GM19372 (cell line): ENCODE measurements at regions not wholly inside any gene's neighbourhood (a gene's known extent, or its start where the extent isn't known, plus 50 kb on each side); places are given as distances from the start of the nearest gene placed in this dataset.
"Not testable (repeated sequence)": the region's sequence is repeated elsewhere in the genome, so short reads cannot be mapped to it uniquely, and the experiment has no call there.

ENCODE experiments used
- ATAC-seq: cut with Tn5 transposase; IDR thresholded peaks from one replicate; pipeline ENCODE4 v1.9.1; 2021; ENCODE audit warnings: mild to moderate bottlenecking, low read depth, moderate library complexity; ENCODE audit not compliant: unreplicated experiment

DNA sequence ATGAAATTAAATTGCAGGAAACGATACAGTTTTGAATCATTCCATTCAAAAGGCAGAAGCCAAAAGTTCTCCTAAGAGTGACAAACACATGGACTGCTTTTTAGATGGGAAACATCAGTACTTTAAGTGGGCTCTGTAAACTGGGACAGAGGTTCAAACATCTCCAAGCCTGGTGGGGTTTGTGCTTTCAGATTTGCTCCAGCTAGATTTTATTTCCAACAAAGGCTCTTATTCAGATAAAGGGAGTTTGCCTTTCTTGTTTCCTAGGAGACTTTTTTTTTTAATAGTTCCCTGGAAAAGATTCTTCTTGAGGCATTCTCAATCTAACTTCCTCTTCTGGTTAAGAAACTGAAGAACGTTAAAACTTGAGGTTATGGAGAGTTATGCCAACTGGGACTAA lies 277.6 kb downstream of the TMEM38B start:
- ATAC-seq, result no peak

DNA sequence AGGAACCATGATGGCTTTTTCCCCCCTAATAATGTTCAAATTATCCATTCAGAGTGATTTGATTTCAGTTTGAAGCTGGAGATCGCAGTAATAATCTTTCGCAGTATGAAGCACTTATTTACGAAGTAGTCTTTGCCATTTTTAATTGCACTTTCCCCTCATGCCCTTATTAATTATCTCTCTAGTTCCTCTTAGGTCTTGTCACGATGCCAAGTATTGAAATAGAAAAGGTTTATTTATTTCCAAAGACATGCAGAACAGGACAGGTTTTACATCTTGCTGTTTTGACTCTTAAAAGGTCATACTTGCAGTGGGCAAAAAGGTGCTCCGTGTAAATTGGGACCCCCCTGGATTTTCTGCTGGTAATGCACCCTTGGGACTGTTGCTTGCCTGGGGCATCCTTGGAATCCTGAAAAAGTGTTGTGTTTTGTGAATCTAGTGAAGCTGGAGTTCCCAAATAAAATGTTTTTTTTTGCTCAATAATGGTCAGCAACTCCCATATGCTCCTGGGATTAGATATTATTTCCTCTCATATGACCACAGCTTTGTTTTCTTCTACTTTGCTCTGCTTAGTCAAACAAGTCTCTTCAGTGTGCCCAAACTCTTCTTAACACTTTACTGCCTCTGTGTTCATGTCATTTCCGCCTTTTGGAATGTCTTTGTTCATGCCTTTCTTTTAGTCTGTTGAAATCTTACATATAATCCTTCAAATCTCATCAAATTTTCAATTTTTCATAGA lies 278.3 kb downstream of the TMEM38B start:
- ATAC-seq, result no peak

DNA sequence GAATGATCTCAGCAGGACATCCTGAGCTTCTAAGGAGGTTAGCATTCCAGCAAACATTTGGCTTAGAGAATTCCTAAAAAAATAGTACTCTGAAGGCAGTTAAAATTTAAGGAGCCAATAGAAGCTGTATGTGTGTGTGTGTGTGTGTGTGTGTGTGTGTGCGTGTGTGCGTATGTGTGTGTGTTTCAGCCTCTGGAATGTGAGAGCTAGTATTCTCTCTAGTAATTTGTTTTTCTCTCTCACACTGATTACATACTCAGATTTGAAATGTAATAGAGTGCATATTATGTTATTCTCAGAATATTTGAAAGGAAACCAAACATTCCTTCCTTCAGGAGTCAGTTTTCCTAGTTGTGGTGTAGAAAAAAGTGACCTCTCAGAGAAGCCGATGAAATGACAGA lies 279.6 kb downstream of the TMEM38B start:
- no peak for ATAC-seq

DNA sequence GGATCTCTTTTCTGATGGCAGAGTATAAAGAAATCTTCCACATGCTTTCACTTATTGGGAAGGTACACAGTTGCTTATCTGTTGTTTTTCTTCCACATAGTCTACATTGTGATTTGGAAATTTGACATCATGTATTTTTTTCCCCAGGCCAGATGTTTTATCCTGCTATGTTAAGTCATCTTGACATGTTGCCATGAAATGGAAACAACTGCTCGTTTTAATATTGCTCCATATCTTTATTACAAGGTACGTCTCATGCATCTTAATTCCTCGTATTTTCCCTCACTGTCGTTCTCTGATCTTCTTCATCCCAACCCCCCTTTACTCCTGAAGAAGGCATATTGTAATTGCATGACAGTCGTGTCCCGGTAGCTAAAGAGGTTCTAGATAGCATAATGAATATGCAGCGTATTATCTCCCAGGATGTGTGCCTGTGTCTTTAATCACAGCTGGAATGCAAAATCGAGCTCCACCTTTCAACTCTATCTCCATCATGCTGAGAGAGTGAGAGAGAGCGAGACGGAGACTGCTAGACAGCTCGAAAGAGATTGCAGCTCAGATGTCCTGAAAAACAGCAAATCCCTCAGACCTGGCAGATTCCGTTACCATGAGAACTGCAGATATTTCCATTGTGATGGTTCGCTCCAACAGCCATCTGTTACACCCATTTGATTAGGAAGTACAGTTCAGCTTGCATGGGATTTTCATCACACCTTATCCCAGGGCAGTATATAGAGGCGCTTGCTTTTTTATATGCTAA lies 281.7 kb downstream of the TMEM38B start:
- ATAC-seq, result no peak

DNA sequence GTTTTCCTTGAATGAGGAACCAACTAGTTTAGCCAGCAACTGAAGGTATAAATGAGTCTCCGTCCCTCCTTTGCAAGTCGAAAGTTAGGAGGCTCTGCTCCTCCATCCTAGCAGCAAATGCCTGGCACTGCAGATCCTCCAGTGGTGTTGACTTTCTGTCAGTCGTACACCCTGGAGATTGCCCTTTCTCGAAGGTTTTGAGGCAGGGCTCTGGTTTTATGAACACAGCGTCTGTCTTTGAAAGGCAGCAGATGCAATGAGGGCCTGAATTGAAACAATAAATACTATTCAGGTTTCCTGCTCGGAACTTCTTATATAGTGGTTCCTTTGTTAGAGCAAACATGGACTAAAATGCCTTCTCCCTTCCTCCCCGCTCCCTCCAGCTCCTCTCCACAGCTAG lies 284.0 kb downstream of the TMEM38B start:
- ATAC-seq, result no peak

DNA sequence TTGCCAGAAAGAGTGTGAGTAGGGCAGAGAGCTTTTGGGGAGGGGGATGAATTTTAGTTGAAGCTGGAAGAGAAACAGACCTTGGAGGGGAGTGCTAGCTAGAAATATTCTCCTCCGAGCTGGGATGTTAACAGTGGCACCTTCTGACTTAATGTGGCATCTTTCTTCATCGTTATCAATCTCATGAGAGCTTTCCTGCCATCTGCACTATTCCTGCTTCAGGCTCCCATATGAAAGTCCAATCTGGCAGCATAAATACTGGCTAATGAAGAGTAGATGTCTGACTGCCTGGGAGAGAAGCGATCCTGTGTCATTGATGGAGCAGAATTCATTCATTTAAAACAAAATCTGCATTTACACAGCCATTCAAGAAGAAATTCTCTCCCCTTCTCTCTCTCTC lies 284.5 kb downstream of the TMEM38B start:
- ATAC-seq, result no peak

DNA sequence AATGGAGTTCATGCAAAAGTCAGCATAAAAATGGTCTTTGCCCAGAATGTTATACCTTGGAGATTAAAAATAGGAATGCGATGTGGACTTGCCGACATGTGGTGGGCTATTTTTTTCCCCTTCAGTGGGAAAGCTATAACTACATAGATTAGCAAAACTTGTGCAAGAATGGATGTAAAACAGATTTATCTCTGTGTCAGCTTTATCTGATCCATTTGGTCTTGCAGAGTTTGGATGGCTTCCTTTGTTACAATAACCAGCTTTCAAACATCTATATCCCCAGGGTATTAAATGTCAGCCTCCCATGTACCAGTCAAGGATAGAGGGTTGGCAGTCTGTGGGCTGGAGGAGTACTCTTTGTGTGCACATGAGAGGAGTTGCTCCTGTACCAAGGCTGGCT lies 284.9 kb downstream of the TMEM38B start:
- ATAC-seq, result no peak

DNA sequence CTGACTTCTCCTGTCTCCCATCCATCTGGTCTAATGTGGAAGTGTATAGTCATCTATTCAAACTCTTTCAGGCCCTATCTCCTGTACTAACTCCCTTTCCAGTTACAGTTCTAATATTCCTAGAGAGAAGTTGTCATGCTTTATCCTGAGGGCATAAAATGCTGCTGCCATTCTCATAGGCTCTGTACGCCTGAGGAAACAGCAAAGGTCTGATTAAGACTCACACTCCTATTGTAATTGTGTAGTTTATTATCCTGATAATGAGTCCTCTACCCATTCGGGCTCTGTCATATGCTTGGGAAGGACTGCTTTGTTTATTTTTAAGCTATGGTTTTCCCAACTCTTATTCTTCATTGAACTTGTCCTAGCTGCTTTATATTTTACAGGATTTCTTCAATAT lies 290.4 kb downstream of the TMEM38B start:
- ATAC-seq, result no peak

DNA sequence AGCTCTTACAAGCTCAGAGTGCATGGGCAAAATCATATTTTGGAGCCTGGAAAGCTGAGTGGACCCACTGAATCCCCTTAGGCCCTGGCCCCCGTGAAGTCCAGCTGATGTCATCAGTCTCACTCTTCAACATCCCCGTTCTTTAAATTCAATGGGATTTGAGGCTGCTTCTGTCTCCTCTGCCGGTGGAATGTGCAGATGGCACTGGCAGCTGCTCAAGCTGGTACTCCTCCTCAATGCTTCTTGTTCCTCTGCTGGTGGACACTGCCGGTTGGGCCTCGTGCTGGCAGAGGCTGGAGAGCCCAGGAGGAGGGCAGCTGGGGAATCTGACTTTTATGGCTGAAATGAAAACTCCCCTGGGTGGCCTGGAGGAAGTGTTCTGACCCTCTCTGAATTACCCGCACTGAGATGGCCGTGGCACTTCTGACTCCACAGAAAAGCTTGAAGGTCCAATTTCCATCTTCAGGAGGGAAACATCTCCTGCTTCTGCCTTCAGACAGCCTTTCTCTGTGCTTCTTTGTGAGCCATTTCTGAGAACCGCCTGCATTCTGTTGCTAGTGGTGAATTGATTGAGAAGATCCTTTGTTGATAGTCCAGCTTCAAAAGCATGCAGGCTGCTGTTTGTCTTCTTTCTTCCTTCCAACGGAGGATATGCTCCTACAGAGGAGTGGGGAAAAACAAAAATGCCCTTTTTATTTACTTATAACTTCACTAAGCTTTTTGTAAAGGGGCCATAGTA lies 298.9 kb downstream of the TMEM38B start:
- ATAC-seq, result no peak

DNA sequence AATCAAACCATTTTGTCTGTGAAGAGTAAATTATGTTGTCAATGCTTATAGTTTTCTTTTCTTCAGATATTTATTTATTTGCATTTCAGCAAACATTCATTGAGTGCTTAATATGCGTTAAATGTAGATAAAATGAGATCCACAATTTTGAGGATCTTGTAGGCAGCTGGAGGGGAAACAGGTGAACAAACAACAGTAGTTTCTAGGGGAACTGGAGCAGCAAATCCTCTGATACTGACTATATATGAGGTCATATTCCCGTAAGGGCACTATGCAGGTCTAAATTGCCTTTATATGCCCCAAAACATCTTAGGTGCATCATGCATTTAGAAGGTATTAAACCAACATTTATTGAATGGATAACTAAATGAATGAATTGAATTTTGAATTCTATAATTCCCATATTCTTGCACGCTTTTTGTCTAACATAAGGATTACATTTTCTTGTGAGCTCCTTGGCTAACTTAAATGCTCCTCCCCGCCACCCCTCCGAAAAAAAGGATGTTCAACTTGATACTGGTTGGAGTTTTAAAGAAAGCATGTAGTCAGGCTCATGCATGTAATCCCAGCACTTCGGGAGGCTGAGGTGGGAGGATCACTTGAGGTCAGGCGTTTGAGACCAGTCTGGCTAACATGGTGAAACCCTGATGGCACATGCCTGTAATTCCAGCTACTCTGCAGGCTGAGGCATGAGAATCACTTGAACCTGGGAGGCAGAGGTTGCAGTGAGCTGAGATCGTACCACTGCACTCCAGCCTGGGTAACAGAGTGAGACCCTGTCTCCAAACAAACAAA lies 299.8 kb downstream of the TMEM38B start:
- no peak for ATAC-seq

DNA sequence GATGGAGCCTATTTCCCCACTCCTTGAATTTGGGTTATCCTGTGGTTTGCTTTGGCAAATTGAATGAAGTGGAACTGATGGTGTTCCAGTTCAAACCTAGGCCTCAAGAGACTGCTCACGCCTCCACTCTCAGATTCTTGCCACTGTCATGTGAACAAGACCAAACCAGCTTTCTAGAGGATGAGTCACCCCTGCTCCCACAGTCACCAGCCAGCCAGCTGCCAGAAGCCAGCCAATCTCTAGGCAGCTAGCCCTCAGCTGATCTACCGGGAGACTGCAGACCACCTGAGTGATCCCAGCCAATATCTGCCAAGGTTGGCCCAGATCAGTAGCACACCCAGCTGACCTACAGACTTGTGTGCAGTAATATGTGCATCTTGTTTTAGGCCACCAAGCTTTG lies 300.6 kb downstream of the TMEM38B start:
- ATAC-seq, result no peak

DNA sequence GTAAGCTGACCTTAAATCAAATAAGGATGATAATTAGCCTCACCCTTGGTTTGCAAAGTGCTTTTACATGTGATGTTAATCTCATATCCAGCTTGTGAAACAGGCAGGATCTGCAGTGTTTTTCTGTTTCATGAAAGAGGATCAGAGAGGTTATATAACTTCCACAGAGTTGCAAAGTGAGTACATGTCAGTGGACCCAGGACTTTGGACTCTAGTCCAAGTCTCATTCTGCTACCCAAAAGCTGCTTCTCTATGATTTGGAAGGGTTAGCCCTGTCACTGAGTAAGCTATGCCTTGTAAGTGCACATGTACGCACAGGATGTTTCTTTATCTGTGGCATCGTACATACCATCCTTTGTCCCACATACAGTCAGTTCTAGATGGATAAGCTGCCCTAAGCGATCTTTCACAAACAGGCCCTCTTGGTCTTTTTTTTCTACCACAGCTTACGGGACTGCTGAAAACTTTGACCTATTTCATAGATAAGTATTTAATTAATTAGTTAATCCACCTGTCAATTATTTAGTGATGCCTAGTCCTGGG lies 322.9 kb downstream of the TMEM38B start:
- ATAC-seq, result no peak

DNA sequence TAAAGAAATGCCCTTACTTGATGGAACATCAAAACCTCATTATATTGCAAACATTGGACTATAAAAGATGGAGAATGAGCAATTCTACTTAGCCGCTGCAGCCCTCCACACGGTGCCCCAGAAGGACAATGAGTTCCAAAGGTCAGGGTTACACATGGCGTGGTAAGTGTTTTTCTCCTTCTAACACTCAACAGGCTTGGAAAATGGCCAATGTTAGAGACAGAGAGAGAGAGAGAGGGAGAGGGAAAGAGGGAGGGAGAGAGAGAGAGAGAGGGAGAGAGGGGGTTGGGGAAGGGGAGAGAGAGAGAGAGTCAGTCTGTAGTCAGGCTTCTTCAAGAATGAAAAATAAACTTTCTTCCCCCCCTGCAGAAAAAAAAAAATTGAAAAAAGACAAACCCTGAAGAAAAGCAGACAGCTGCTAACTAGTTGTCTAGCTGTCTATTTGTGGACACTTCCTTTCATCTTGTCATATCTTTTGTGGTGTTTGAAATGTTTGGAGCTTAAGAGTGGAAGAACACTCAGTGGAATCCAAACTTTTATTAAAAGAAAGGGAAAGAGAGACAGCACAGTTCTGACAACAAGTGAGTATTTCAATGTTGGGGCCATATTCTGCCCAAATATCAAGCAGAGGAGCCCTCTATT lies 324.8 kb downstream of the TMEM38B start:
- ATAC-seq, result no peak

DNA sequence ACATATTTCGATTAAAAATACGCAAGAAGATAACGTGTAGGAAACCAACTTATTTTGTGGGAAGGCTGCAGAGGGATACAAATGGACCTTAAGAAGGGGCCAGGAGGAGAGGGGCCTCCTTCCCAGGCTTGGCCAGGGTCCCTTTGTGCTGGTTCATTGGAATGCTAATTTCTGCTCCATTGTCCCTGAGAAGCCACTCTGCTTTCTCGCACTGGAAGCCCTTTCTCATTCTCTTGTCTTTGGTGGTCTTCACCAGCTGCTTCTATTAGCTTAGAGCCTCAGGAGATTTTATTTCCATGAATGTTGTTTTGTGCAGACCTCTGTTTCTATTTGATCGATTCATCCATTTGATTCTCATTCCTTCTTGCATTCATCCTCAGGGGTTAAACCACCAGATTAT lies 325.4 kb downstream of the TMEM38B start:
- no peak for ATAC-seq

DNA sequence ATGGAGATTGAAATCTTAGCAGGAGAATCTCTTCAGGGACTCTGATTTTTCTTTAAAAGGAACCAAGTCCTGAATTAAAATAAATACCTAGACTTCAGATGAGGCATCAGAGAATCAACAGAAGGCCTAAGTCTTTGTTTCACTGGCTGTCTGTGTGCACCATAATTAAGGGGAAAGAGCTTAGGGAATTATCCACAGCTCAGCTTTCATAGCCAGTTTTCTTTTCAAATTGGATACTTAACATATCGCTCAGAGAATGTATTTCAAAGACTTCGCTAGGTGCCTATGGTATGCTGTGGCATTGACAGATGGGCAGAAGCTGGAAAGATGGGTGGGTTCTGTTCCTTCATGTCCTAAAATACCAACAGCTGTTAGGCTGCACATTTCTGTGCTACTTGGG lies 325.8 kb downstream of the TMEM38B start:
- no peak for ATAC-seq

DNA sequence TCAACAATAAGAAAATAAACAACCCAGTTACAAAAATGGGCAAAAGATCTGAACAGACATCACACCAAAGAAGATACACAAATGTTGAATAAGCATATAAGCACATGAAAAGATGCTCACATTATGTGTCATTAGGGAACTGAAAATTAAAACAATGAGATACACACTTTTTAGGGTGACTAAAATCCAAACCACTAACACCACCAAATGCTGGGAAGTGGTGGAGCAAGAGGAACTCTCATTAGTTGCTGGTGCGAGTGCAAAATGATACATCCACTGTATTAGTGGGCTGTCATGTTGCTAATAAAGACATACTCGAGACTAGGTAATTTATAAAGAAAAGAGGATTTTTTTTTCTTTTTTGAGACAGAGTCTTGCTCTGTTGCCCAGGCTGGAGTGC lies 329.1 kb downstream of the TMEM38B start:
- no peak for ATAC-seq

DNA sequence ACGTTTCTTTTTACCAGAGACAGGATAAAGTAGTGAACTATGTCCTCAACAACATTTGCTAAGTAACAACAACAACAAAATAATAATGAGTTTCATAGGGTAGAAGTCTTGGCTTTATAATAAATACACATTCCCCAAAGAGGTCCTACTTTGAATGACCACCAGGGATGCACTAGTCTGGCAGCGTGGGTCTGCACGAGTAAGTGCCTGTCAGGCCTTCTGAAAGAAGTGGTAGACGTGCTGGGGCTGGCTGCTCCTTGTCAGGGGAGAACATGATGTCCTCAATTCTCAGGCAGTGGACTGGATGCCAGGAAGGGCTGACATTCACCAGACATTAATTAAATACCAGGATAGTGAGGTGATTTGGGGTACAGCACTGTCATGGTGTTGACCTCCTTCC lies 331.1 kb downstream of the TMEM38B start:
- no peak for ATAC-seq

DNA sequence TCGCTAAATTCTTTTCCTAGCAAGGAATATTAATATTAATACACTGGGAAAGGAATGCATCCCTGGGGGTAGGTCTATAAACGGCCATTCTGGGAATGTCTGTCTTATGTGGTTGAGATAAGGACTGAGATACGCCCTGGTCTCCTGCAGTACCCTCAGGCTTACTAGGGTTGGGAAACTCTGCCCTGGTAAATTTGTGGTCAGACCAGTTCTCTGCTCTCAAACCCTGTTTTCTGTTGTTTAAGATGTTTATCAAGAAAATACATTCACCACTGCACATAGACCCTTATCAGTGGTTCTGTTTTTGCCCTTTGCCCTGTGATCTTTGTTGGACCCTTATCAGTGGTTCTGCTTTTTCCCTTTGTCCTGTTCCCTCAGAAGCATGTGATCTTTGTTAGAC lies 335.8 kb downstream of the TMEM38B start:
- ATAC-seq, result not testable (repeated sequence)

DNA sequence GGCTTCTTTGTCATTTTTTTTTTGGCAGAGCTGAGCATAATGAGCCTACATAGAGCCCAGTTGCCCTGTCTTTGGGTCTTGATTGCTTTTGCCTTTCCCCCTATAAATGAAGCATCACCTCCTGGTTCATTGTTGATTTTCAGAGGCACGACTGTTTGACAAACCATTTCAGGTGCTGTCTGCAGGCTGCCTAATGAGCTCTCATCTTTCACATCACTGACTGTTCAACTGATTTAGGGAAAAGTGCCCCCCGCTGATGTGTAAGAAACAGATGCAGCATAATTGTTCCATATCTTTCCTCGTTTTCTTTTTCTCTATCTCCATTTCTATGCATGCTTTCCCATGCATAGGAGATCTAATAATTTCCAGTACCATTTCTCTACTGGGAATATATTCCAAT lies 338.6 kb downstream of the TMEM38B start:
- no peak for ATAC-seq

DNA sequence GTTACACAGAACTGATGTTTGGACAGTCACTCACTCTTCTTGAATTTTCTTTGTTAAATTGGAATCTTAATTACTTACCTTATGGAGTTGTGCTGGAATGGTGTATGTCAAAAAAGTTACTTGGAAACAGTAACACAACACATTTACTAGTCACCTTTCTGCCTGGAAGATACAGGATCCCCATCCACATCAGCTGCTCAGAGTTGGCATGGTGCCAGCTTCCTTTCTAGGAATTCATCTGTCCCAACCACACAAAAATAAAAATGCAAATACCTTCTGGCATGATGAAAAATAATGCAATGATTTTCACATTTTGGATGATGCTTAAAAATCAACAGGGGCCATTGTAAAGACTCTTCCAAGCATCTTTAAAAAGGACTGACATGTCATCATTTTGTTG lies 341.5 kb downstream of the TMEM38B start:
- no peak for ATAC-seq
